ENCODE measurements at regions not wholly inside any gene's neighbourhood (a gene's known extent, or its start where the extent isn't known, plus 50 kb on each side); places are given as distances from the start of the nearest gene placed in this dataset.

- H3K4me3 Mint-ChIP-seq (ENCODE audit: low read depth), result no peak overlapping the region
- H3K4me1 Mint-ChIP-seq (ENCODE audit: low read depth), result peaks cover 12% of the 10 kb centered on the region
- H3K9me3 Mint-ChIP-seq (ENCODE audit: low read depth), result peaks cover 3% of the 10 kb centered on the region
- no peaks in the 10 kb centered on the region for H3K36me3 Mint-ChIP-seq (ENCODE audit: insufficient read depth)
- no peak for TF ChIP-seq CTCF (IDR thresholded peaks at IDR 0.05; ENCODE audit: unreplicated experiment)
- no peak overlapping the region for H3K27ac Mint-ChIP-seq
- no peak for DNase-seq (ENCODE audit: low spot score, unreplicated experiment)
- peaks cover 14% of the 10 kb centered on the region for H3K27me3 Mint-ChIP-seq
Measured at GRCh38 chr9:89683626-89684025, 78.8 kb downstream of the GADD45G start.

- peaks cover 3% of the 10 kb centered on the region for H3K9me3 Mint-ChIP-seq (ENCODE audit: low read depth)
- no peak for TF ChIP-seq CTCF (IDR thresholded peaks at IDR 0.05; ENCODE audit: unreplicated experiment)
Measured at GRCh38 chr9:89684218-89684617, 79.4 kb downstream of the GADD45G start.

GRCh38 chr9:89684912-89685636 is 80.3 kb downstream of the GADD45G start:
- peaks cover 3% of the 10 kb centered on the region for H3K9me3 Mint-ChIP-seq (ENCODE audit: low read depth)
- H3K27me3 Mint-ChIP-seq, result peaks cover 11% of the 10 kb centered on the region

More at GRCh38 chr9:89684218-89684617, 79.4 kb downstream of the GADD45G start:
- Mint-ChIP-seq H3K36me3 (ENCODE audit: insufficient read depth) (no peaks in the 10 kb centered on the region), H3K4me3 (ENCODE audit: low read depth) (no peak overlapping the region), H3K4me1 (ENCODE audit: low read depth) (peaks cover 8% of the 10 kb centered on the region), H3K27ac (no peak overlapping the region), H3K27me3 (peaks cover 11% of the 10 kb centered on the region)
- DNase-seq (ENCODE audit: low spot score, unreplicated experiment), result no peak

GRCh38 chr9:89685698-89686097 is 80.9 kb downstream of the GADD45G start:
- Mint-ChIP-seq H3K4me3 (ENCODE audit: low read depth) (no peak overlapping the region), H3K9me3 (ENCODE audit: low read depth) (peaks cover 3% of the 10 kb centered on the region), H3K4me1 (ENCODE audit: low read depth) (peaks cover 8% of the 10 kb centered on the region), H3K27me3 (peaks cover 11% of the 10 kb centered on the region), H3K27ac (peak overlapping the region; percentile 66), H3K36me3 (ENCODE audit: insufficient read depth) (no peaks in the 10 kb centered on the region)
- no peak for TF ChIP-seq CTCF (IDR thresholded peaks at IDR 0.05; ENCODE audit: unreplicated experiment)
- DNase-seq (ENCODE audit: low spot score, unreplicated experiment), result no peak

More at GRCh38 chr9:89684912-89685636, 80.3 kb downstream of the GADD45G start:
- Mint-ChIP-seq H3K36me3 (ENCODE audit: insufficient read depth) (no peaks in the 10 kb centered on the region), H3K27ac (no peak overlapping the region), H3K4me1 (ENCODE audit: low read depth) (peaks cover 8% of the 10 kb centered on the region), H3K4me3 (ENCODE audit: low read depth) (no peak overlapping the region)
- no peak for DNase-seq (ENCODE audit: low spot score, unreplicated experiment)
- no peak for TF ChIP-seq CTCF (IDR thresholded peaks at IDR 0.05; ENCODE audit: unreplicated experiment)

GRCh38 chr9:89686126-89686525 is 81.3 kb downstream of the GADD45G start:
- Mint-ChIP-seq H3K27me3 (peaks cover 11% of the 10 kb centered on the region), H3K9me3 (ENCODE audit: low read depth) (peaks cover 3% of the 10 kb centered on the region), H3K36me3 (ENCODE audit: insufficient read depth) (no peaks in the 10 kb centered on the region), H3K4me1 (ENCODE audit: low read depth) (peaks cover 8% of the 10 kb centered on the region), H3K4me3 (ENCODE audit: low read depth) (no peak overlapping the region), H3K27ac (peak overlapping the region; percentile 66)
- no peak for TF ChIP-seq CTCF (IDR thresholded peaks at IDR 0.05; ENCODE audit: unreplicated experiment)
- DNase-seq (ENCODE audit: low spot score, unreplicated experiment), result no peak
